Lung (tissue), 11 donors: ENCODE measurements at regions not wholly inside any gene's neighbourhood (a gene's known extent, or its start where the extent isn't known, plus 50 kb on each side); places are given as distances from the start of the nearest gene placed in this dataset.
"Not testable (repeated sequence)": the region's sequence is repeated elsewhere in the genome, so short reads cannot be mapped to it uniquely, and the experiment has no call there.

Experiments used
- ATAC-seq: fragments of 200-7000 bp; cut with Tn5 transposase; one replicate; pipeline ENCODE4 v1.9.1; 2020; ENCODE audit warnings: moderate number of reproducible peaks; ENCODE audit not compliant: insufficient read depth, low FRiP score
- DNase-seq, 3 donors: peaks; one replicate each; pipeline ENCODE4 v3.0.0-alpha.2; 2013 to 2017
- H3K27ac ChIP-seq, 2 donors: one replicate each; pipeline ENCODE4 v1.5.1; 2013; ENCODE audit warnings: mild to moderate bottlenecking in 2 of 2, moderate library complexity in 2 of 2, control low read depth in 1 of 2, inconsistent platforms in 1 of 2, low read depth in 1 of 2, low read length in 1 of 2
- H3K27me3 ChIP-seq, 3 donors: one replicate each; pipeline ENCODE4 v1.5.1; 2013; ENCODE audit warnings: low read length in 2 of 3; ENCODE audit not compliant: control insufficient read depth in 3 of 3, insufficient read depth in 3 of 3
- H3K36me3 ChIP-seq, 4 donors: one replicate each; pipeline ENCODE4 v1.5.1; 2013; ENCODE audit warnings: low read length in 4 of 4, mild to moderate bottlenecking in 1 of 4, moderate library complexity in 1 of 4; ENCODE audit not compliant: control insufficient read depth in 4 of 4, insufficient read depth in 4 of 4
- H3K4me1 ChIP-seq, 5 donors: one replicate each; pipeline ENCODE4 v1.5.1; 2013; ENCODE audit warnings: low read length in 5 of 5, mild to moderate bottlenecking in 2 of 5, moderate library complexity in 1 of 5; ENCODE audit not compliant: control insufficient read depth in 5 of 5, insufficient read depth in 5 of 5
- H3K4me3 ChIP-seq: one replicate; pipeline ENCODE4 v1.5.1; 2013; ENCODE audit warnings: mild to moderate bottlenecking, control low read depth, moderate library complexity
- H3K9ac ChIP-seq, 2 donors: one replicate each; pipeline ENCODE4 v1.5.1; 2013; ENCODE audit warnings: low read length in 2 of 2, control low read depth in 1 of 2; ENCODE audit not compliant: insufficient read depth in 1 of 2
- H3K9me3 ChIP-seq, 4 donors: one replicate each; pipeline ENCODE4 v1.5.1; 2013; ENCODE audit warnings: low read length in 3 of 4, mild to moderate bottlenecking in 1 of 4, moderate library complexity in 1 of 4; ENCODE audit not compliant: control insufficient read depth in 4 of 4, insufficient read depth in 3 of 4
- WGBS, 2 donors: extraction: QIAGEN DNeasy Blood & Tissue Kit; methylation state at CpG; one replicate each; pipeline ENCODE4 v1.1.7; 2013; 5-methylcytosine and 5-hydroxymethylcytosine counted together
- TF ChIP-seq, protein P1 (sequence below): IDR thresholded peaks from 2 replicates; pipeline ENCODE4 v1.5.1; 2012; ENCODE audit warnings: mild to moderate bottlenecking; ENCODE audit errors: control extremely low read depth, extremely low read depth
- donor health status: control.
- donor health status: control.
- donor health status: Bipolar disorder and iron deficiency.
- donor health status: healthy.
- donor health status: DM: yes; HTN: yes; CAD: no.

DNA sequence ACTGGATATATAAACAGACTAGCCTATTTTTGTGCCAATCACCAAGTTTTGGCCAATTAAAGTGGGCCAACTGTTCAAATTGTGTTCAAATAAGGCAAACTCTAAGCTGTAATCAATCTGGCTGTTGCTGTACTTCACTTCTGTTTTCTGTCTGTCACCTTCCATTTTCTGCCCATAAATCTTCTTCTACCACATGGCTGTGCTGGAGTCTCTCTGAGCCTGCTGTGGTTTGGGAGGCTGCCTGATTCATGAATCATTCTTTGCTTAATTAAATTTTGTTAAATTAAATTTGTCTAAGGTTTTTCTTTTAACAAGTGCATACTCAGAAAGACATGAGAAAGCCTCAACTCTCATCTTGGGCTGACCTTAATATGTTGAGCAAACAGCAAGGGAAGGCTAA is 172.6 kb upstream of the VIPR2 start:
- Histone ChIP-seq H3K4me3 (no peak overlapping the region), H3K27me3 (no peaks in the 10 kb centered on the region), H3K36me3 (no peaks in the 10 kb centered on the region), H3K9ac (no peak overlapping the region), H3K9me3 (peaks cover 0 to 9% (median 2%) of the 10 kb centered on the region in 4 donors), H3K4me1 (no peaks in the 10 kb centered on the region), H3K27ac (no peak overlapping the region)
- DNase-seq, result no peak
- TF ChIP-seq, protein P1, sequence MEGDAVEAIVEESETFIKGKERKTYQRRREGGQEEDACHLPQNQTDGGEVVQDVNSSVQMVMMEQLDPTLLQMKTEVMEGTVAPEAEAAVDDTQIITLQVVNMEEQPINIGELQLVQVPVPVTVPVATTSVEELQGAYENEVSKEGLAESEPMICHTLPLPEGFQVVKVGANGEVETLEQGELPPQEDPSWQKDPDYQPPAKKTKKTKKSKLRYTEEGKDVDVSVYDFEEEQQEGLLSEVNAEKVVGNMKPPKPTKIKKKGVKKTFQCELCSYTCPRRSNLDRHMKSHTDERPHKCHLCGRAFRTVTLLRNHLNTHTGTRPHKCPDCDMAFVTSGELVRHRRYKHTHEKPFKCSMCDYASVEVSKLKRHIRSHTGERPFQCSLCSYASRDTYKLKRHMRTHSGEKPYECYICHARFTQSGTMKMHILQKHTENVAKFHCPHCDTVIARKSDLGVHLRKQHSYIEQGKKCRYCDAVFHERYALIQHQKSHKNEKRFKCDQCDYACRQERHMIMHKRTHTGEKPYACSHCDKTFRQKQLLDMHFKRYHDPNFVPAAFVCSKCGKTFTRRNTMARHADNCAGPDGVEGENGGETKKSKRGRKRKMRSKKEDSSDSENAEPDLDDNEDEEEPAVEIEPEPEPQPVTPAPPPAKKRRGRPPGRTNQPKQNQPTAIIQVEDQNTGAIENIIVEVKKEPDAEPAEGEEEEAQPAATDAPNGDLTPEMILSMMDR, result no peak
- no peak for ATAC-seq

DNA sequence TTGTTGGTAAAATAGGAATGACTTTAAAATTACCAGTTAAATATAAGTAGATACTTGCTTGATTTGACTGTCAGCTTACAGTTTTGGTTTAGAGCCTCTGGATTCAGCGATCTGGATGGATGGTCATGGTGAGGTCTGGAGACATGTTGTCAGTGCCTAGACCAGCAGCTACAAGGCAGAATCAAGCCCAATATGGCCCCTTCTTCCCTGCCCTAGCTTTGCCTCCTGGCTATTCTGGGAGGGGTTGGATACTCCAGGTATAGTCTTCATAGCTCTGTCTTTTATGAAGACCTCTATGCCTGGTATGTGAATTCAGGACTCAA is 166.5 kb upstream of the VIPR2 start:
- no peaks in the 10 kb centered on the region for H3K4me1 ChIP-seq
- peaks cover 0 to 4% (median 0%) of the 10 kb centered on the region in 4 donors for H3K9me3 ChIP-seq
- ATAC-seq (no peak), DNase-seq (no peak)
- WGBS, 2 donors, result 87 to 93% methylated on average over 1 of the region's 1 CpG
- TF ChIP-seq, protein P1, result no peak
- H3K4me3 ChIP-seq, result no peak overlapping the region
- no peak overlapping the region for H3K9ac ChIP-seq
- H3K36me3 ChIP-seq, result no peaks in the 10 kb centered on the region
- no peaks in the 10 kb centered on the region for H3K27me3 ChIP-seq
- H3K27ac ChIP-seq, result no peak overlapping the region

DNA sequence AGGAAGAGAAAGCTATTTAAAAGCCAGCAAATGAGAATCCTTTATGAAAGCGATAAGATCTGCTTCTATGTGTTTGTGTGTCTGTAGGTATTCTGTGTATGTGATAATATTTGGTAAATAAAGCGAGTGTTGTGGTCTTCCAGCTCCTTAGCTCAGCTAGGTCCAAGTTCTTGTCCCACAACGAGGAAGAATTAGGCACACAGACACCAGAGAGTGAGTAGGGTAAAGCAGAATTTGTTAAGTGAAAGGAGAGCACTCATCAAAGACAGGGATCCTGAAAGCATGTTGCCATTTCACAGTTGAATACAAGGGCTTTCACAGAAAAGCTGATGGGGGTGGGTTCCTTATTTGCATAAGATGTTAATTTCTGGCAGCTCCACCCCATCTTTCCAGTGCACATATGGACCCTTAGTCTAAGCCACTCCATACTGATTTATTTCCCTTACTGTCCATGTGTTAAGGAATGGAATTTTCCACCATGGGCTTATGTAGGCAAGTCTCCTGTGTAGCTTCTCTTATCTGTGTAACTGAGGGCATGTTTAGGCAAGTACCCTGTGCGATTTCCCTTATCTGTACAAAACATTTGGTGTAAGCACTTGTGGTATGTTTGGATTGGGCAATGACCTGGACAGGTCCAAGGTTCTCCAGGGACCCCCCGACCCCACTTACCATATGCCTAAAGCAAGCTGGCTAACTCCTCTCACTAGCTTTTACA is 165.9 kb upstream of the VIPR2 start:
- no peak for ATAC-seq
- H3K27me3 ChIP-seq, result no peaks in the 10 kb centered on the region
- no peaks in the 10 kb centered on the region for H3K4me1 ChIP-seq
- H3K9ac ChIP-seq, result no peak overlapping the region
- 47 to 49% methylated on average over 5 of the region's 5 CpGs for WGBS, 2 donors
- H3K9me3 ChIP-seq, result peaks cover 0 to 6% (median 0%) of the 10 kb centered on the region in 4 donors
- no peak overlapping the region for H3K27ac ChIP-seq
- no peak overlapping the region for H3K4me3 ChIP-seq
- H3K36me3 ChIP-seq, result no peaks in the 10 kb centered on the region
- DNase-seq, result no peak
- TF ChIP-seq, protein P1, result no peak

DNA sequence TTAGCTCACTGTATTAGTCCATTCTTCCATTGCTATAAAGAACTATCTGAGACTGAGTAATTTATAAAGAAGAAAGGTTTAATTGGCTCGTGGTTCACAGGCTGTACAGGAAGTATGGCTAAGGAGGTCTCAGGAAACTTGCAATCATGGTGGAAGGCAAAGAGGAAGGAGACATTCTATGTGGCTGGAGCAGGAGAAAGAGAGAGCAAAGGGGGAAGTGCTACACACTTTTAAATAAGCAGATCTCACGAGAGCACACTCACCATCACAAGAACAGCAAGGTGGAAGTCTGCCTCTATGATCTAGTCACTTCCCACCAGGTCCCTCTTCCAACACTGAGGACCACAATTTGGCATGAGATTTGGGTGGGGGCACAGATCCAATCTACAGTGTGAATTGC is 164.5 kb upstream of the VIPR2 start:
- H3K27me3 ChIP-seq, H3K36me3 ChIP-seq, H3K27ac ChIP-seq, H3K4me1 ChIP-seq, H3K9ac ChIP-seq, DNase-seq, ATAC-seq, H3K9me3 ChIP-seq, H3K4me3 ChIP-seq: not testable (repeated sequence)
- WGBS, 2 donors, result 23 to 38% methylated on average over 2 of the region's 2 CpGs
